ENCODE measurements at regions not wholly inside any gene's neighbourhood (a gene's known extent, or its start where the extent isn't known, plus 50 kb on each side); places are given as distances from the start of the nearest gene placed in this dataset.

DNA sequence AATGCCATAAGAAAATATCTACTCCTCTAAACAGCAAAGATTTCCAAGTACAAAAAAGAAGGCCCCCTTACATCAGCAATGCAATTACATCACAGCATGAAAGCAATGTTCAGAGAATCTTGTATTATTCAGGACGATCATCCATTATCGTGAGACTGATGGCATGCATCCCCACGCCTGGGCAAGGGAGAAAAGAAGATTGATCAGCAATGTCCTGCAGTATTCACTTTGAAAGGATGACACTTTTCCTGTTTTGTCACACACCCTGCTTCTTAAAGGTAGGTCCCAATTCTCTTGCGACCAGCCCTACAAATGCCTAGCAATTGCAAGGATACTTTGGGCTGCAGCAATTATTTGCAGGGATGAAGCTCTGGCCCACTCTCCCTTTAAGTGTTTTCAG is 108.7 kb downstream of the TOMM20 start:
- ChIA-PET POLR2A (interaction anchor here (1.2 kb wide), 1 partner anchor 8 kb away, joined by 4 read pairs; no protein-coding TSS in a partner anchor), CTCF (interaction anchor here (0.6 to 1.2 kb wide), 2 partner anchors 30 to 197 kb away, joined by 3 to 5 read pairs; no protein-coding TSS in a partner anchor)
- Histone ChIP-seq H3K36me3 (ENCODE audit: control insufficient read depth in 2 of 2, insufficient read depth in 1 of 2, low read length in 2 of 2) (no peaks in the 10 kb centered on the region), H3K4me3 (ENCODE audit: low read depth, low read length) (no peak overlapping the region), H3K9me3 (ENCODE audit: control insufficient read depth, insufficient read depth, low read depth, low read length) (no peaks in the 10 kb centered on the region), H3K27ac (ENCODE audit: extremely low read depth, low read depth, low read length) (no peak overlapping the region), H3K4me1 (ENCODE audit: control insufficient read depth, insufficient read depth, low read length) (no peaks in the 10 kb centered on the region)
- TF ChIP-seq ZBTB44 (tag by site-specific recombination; IDR thresholded peaks at IDR 0.05), result no peak
- no peak for TF ChIP-seq ZNF335 (tag by site-specific recombination; conservative IDR thresholded peaks at IDR 0.05)
- no peak for TF ChIP-seq ZNF558 (tag by site-specific recombination; IDR thresholded peaks at IDR 0.05)
- no peak for TF ChIP-seq ZNF837 (tag by site-specific recombination; IDR thresholded peaks at IDR 0.05)
- TF ChIP-seq KLF16 (tag by site-specific recombination; IDR thresholded peaks at IDR 0.05), result no peak
- no peak for TF ChIP-seq ZNF658 (tag by site-specific recombination; IDR thresholded peaks at IDR 0.05)
- TF ChIP-seq ZNF121 (tag by site-specific recombination; IDR thresholded peaks at IDR 0.05), result no peak
- no peak for TF ChIP-seq ZNF544 (tag by site-specific recombination; IDR thresholded peaks at IDR 0.05)
- no peak for TF ChIP-seq ZNF654 (tag by site-specific recombination; IDR thresholded peaks at IDR 0.05; ENCODE audit: low read depth)
- no peak for TF ChIP-seq ZNF366 (tag by site-specific recombination; conservative IDR thresholded peaks at IDR 0.05)
- TF ChIP-seq ZNF585B (tag by site-specific recombination; IDR thresholded peaks at IDR 0.05), result no peak
- TF ChIP-seq ZNF174 (tag by site-specific recombination; IDR thresholded peaks at IDR 0.05), result no peak

DNA sequence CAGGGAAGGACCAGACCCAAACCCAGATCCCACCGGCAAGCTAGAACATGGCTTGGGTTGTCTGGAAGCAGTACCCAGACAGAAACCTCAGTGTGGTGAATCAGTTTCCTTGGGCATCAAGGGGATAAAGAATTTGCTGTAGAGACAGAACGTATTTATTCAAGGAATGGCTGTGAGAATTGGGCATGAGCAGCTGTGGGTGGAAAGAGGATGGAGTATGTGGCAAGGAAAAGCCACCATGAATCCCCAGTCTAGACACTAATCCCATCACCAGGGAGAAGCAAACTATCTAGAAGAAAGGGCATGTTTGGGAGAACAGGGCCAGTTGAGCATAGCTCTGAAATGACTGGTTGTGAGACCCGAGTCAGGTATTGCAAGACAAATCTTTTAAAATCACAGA is 109.2 kb downstream of the TOMM20 start:
- TF ChIP-seq ZNF610 (tag by site-specific recombination; IDR thresholded peaks at IDR 0.05; ENCODE audit: borderline replicate concordance) (no peak), ZNF560 (tag by site-specific recombination; IDR thresholded peaks at IDR 0.05; ENCODE audit: borderline replicate concordance) (no peak), KLF17 (tag by site-specific recombination; IDR thresholded peaks at IDR 0.05) (no peak), ZBTB49 (tag by site-specific recombination; IDR thresholded peaks at IDR 0.05; ENCODE audit: low read depth) (no peak), TCF7L2 (IDR thresholded peaks at IDR 0.05; ENCODE audit: borderline replicate concordance, low read depth, low read length) (no peak), ZNF112 (tag by site-specific recombination; IDR thresholded peaks at IDR 0.05) (no peak), REST (tag by site-specific recombination; IDR thresholded peaks at IDR 0.05) (no peak), ZFHX2 (tag by site-specific recombination; conservative IDR thresholded peaks at IDR 0.05) (no peak), ZNF548 (tag by site-specific recombination; IDR thresholded peaks at IDR 0.05) (no peak), ZNF664 (tag by site-specific recombination; IDR thresholded peaks at IDR 0.05) (no peak), ZBTB21 (tag by site-specific recombination; IDR thresholded peaks at IDR 0.05) (no peak), ZNF335 (tag by site-specific recombination; conservative IDR thresholded peaks at IDR 0.05) (no peak), ZNF16 (tag by site-specific recombination; IDR thresholded peaks at IDR 0.05; ENCODE audit: low read depth) (no peak), GLIS2 (tag by site-specific recombination; IDR thresholded peaks at IDR 0.05) (no peak)
- POLR2A ChIA-PET, result interaction anchor here (0.5 kb wide), 1 partner anchor 432 kb away, joined by 3 read pairs; no protein-coding TSS in a partner anchor
- CTCF ChIA-PET, result interaction anchor here (0.6 to 1.2 kb wide), 3 partner anchors 30 to 326 kb away, joined by 3 to 5 read pairs (median 4); no protein-coding TSS in a partner anchor
- no peaks in the 10 kb centered on the region for H3K9me3 ChIP-seq (ENCODE audit: control insufficient read depth, insufficient read depth, low read depth, low read length)
- no peaks in the 10 kb centered on the region for H3K36me3 ChIP-seq (ENCODE audit: control insufficient read depth in 2 of 2, insufficient read depth in 1 of 2, low read length in 2 of 2)
- no peaks in the 10 kb centered on the region for H3K4me1 ChIP-seq (ENCODE audit: control insufficient read depth, insufficient read depth, low read length)
- no peak overlapping the region for H3K4me3 ChIP-seq (ENCODE audit: low read depth, low read length)
- no peak overlapping the region for H3K27ac ChIP-seq (ENCODE audit: extremely low read depth, low read depth, low read length)

Measured in HEK293 (cell line).